ENCODE measurements at regions not wholly inside any gene's neighbourhood (a gene's known extent, or its start where the extent isn't known, plus 50 kb on each side); places are given as distances from the start of the nearest gene placed in this dataset.

DNA sequence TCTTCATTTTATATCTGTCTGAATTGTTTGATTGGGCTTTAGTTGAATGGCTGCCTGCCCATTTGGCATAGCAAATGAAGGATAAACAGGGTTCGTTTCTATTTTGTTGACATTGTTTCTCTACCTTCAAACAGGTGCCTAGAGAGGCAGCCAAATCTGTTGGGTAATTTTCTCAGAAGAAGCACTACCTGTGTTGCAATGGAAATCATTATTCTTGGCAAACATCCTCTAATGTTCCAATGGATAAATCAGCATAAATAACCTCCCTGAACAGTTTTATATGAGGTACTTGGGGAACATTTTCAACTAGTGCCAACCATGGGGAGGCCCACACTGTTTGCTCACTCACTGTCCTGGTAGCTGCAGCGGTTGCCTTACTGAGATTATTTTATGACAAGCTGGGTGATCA lies 64.4 kb upstream of the PLPP4 start (continued):
- TF ChIP-seq, protein P1, sequence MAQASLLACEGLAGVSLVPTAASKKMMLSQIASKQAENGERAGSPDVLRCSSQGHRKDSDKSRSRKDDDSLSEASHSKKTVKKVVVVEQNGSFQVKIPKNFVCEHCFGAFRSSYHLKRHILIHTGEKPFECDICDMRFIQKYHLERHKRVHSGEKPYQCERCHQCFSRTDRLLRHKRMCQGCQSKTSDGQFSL (CRISPR knock-in tag; IDR thresholded peaks at IDR 0.05) = no peak
- TF ChIP-seq, protein P1 (tag; IDR thresholded peaks at IDR 0.05) = no peak
- no peak for TF ChIP-seq GATAD2B (IDR thresholded peaks at IDR 0.05; ENCODE audit: borderline replicate concordance)
- no peak for TF ChIP-seq ZNF174 (CRISPR knock-in tag; IDR thresholded peaks at IDR 0.05)
- TF ChIP-seq, protein P2, sequence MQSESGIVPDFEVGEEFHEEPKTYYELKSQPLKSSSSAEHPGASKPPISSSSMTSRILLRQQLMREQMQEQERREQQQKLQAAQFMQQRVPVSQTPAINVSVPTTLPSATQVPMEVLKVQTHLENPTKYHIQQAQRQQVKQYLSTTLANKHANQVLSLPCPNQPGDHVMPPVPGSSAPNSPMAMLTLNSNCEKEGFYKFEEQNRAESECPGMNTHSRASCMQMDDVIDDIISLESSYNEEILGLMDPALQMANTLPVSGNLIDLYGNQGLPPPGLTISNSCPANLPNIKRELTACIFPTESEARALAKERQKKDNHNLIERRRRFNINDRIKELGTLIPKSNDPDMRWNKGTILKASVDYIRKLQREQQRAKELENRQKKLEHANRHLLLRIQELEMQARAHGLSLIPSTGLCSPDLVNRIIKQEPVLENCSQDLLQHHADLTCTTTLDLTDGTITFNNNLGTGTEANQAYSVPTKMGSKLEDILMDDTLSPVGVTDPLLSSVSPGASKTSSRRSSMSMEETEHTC (IDR thresholded peaks at IDR 0.05) = no peak
- no peak for TF ChIP-seq ARID1B (IDR thresholded peaks at IDR 0.05)
- TF ChIP-seq, protein P3, sequence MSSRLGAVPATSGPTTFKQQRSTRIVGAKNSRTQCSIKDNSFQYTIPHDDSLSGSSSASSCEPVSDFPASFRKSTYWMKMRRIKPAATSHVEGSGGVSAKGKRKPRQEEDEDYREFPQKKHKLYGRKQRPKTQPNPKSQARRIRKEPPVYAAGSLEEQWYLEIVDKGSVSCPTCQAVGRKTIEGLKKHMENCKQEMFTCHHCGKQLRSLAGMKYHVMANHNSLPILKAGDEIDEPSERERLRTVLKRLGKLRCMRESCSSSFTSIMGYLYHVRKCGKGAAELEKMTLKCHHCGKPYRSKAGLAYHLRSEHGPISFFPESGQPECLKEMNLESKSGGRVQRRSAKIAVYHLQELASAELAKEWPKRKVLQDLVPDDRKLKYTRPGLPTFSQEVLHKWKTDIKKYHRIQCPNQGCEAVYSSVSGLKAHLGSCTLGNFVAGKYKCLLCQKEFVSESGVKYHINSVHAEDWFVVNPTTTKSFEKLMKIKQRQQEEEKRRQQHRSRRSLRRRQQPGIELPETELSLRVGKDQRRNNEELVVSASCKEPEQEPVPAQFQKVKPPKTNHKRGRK (tag; IDR thresholded peaks at IDR 0.05) = no peak
- no peak for TF ChIP-seq NBN (IDR thresholded peaks at IDR 0.05; ENCODE audit: low read depth)

DNA sequence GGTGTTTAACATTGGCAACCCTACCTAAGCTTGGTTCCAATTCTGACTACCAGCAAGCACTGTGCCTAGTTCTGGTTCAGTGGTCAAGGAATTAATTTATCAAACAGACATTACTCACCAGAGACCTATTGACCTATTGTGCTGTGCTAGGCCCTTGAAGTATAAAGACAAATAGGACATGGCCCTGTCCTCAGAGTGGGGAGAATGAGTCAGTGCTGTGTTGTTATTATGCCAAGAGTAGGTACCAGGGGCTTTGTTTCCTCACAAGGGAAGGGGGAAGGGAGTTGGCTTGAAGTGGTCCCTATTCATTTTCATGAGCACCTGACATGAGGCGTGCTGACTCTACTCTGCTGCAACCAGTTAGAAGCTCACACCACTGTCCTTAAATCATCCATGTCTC lies 62.6 kb upstream of the PLPP4 start:
- whole genome bisulfite sequencing (ENCODE audit: insufficient coverage, low coverage, missing lambda C conversion rate) = 0% methylated on average over 1 of the region's 1 CpG
- Histone ChIP-seq H3K9ac (ENCODE audit: insufficient read depth in 1 of 2, low read depth in 2 of 2, low read length in 2 of 2) (no peak overlapping the region), H4K20me1 (replicated peaks; ENCODE audit: control insufficient read depth, insufficient read depth, low read length) (no peaks in the 10 kb centered on the region), H3K79me2 (ENCODE audit: control insufficient read depth, insufficient read depth, low read length) (no peaks in the 10 kb centered on the region), H3K9me3 (replicated peaks; ENCODE audit: control insufficient read depth, insufficient read depth, low read depth, low read length) (no peaks in the 10 kb centered on the region), H3K4me2 (ENCODE audit: insufficient read depth, low read length) (no peak overlapping the region), H3K36me3 (ENCODE audit: control insufficient read depth, insufficient read depth, low read length) (no peaks in the 10 kb centered on the region), H3K4me1 (replicated peaks in 1 of 2; ENCODE audit: control insufficient read depth in 2 of 2, insufficient read depth in 2 of 2, low read length in 2 of 2) (no peaks in the 10 kb centered on the region), H3K27ac (ENCODE audit: extremely low read depth, low read depth, low read length) (no peak overlapping the region), H3K27me3 (ENCODE audit: control insufficient read depth in 2 of 2, insufficient read depth in 2 of 2, low read length in 2 of 2) (no peaks in the 10 kb centered on the region), H3K9me1 (ENCODE audit: control insufficient read depth, insufficient read depth, low read length) (no peaks in the 10 kb centered on the region), H3K4me3 (no peak overlapping the region), H2AFZ (ENCODE audit: low read depth, low read length) (no peak overlapping the region)
- ATAC-seq = no peak
- no peak for FAIRE-seq
- in situ Hi-C loops (cut with MboI) (no loop called here), intact Hi-C loops (cut with micrococcal nuclease) (no loop called here)
- no peak for DNase-seq (ENCODE audit: extremely low read depth in 1 of 4, low spot score in 3 of 4)
- ChIA-PET POLR2A (no interaction called here), CTCF (ENCODE audit: low intra/inter-chr PET ratio) (no interaction called here)
- BruUV-seq (replicated peaks) = no TSS peak
- TF ChIP-seq ZNF134 (CRISPR knock-in tag; conservative IDR thresholded peaks at IDR 0.05) (no peak), YY1 (IDR thresholded peaks at IDR 0.05; ENCODE audit: borderline replicate concordance in 1 of 3, control insufficient read depth in 1 of 3, extremely low read depth in 1 of 3, insufficient read depth in 3 of 3, insufficient read length in 1 of 3, insufficient replicate concordance in 2 of 3, low read depth in 1 of 3, low read length in 2 of 3) (no peak)
- TF ChIP-seq, protein P4, sequence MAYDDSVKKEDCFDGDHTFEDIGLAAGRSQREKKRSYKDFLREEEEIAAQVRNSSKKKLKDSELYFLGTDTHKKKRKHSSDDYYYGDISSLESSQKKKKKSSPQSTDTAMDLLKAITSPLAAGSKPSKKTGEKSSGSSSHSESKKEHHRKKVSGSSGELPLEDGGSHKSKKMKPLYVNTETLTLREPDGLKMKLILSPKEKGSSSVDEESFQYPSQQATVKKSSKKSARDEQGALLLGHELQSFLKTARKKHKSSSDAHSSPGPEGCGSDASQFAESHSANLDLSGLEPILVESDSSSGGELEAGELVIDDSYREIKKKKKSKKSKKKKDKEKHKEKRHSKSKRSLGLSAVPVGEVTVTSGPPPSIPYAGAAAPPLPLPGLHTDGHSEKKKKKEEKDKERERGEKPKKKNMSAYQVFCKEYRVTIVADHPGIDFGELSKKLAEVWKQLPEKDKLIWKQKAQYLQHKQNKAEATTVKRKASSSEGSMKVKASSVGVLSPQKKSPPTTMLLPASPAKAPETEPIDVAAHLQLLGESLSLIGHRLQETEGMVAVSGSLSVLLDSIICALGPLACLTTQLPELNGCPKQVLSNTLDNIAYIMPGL (CRISPR knock-in tag; IDR thresholded peaks at IDR 0.05) = no peak
- TF ChIP-seq, protein P5, sequence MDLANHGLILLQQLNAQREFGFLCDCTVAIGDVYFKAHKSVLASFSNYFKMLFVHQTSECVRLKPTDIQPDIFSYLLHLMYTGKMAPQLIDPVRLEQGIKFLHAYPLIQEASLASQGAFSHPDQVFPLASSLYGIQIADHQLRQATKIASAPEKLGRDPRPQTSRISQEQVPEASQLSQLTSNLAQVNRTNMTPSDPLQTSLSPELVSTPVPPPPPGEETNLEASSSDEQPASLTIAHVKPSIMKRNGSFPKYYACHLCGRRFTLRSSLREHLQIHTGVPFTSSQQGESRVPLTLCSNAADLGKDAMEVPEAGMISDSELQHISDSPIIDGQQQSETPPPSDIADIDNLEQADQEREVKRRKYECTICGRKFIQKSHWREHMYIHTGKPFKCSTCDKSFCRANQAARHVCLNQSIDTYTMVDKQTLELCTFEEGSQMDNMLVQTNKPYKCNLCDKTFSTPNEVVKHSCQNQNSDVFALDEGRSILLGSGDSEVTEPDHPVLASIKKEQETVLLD (IDR thresholded peaks at IDR 0.05) = no peak
